HCT116 (cell line): ENCODE measurements at regions not wholly inside any gene's neighbourhood (a gene's known extent, or its start where the extent isn't known, plus 50 kb on each side); places are given as distances from the start of the nearest gene placed in this dataset.

Experiments used
- ATAC-seq: fragments of 200-7000 bp; cut with Tn5 transposase; 2 replicates; pipeline ENCODE4 v1.9.1; 2020; ENCODE audit warnings: mild to moderate bottlenecking, moderate library complexity
- BruUV-seq: library from RNA; stranded (reverse); fragments of 400-500 nt; replicated peaks from 2 replicates; lab custom pipeline; 2021; lab: Mats Ljungman, UMichigan
- CTCF ChIA-PET: fragments of 300-600 bp; sonication (Branson Sonifier 250); formaldehyde crosslinking; loops from one replicate; lab custom pipeline; 2021; ENCODE audit warnings: antibody characterized with exemption; lab: Charles Lee
- POLR2A ChIA-PET: fragments of 300-600, 350-600 bp; sonication (Branson Sonifier 250); formaldehyde crosslinking; loops from one replicate; lab custom pipeline; 2021; ENCODE audit warnings: antibody characterized with exemption; lab: Charles Lee
- RAD21 ChIA-PET, 2 experiments: fragments of 300-600 bp; sonication (Branson Sonifier 250); formaldehyde crosslinking; loops; one replicate each; lab custom pipeline; 2023; ENCODE audit warnings: low total read pairs in 2 of 2; ENCODE audit not compliant: uncharacterized antibody in 2 of 2, unreplicated experiment in 2 of 2, low non-redundant PET in 1 of 2; lab: Charles Lee
- DNase-seq: peaks from one replicate; pipeline ENCODE4 v3.0.0-alpha.2; 2010; ENCODE audit warnings: low read depth, low spot score
- H2AFZ ChIP-seq: fragments of 200-600 bp; shearing (Covaris generic), sonication (generic); 2 replicates; pipeline ENCODE4 v1.6.1; 2017; ENCODE audit warnings: low read depth, mixed run types, mixed read lengths, antibody characterized with exemption, low read length; ENCODE audit not compliant: poor library complexity, severe bottlenecking
- H3K27ac ChIP-seq: 2 replicates; pipeline ENCODE4 v1.5.1; 2012; ENCODE audit warnings: low read depth, low read length
- H3K27me3 ChIP-seq: fragments of 200-600 bp; sonication (generic); 2 replicates; pipeline ENCODE4 v1.6.1; 2016; ENCODE audit warnings: mixed run types, low read length, mixed read lengths; ENCODE audit not compliant: insufficient read depth
- H3K36me3 ChIP-seq, 2 experiments: fragments of 200-500 bp in 1 of 2; fragments of 200-600 bp in 1 of 2; sonication (Bioruptor generic) in 1 of 2; sonication (generic) in 1 of 2; 2 replicates each; pipeline versions ENCODE4 v1.5.1 to v1.6.1; 2014 to 2016; ENCODE audit warnings: low read length in 2 of 2, inconsistent platforms in 1 of 2, mixed read lengths in 1 of 2, mixed run types in 1 of 2; ENCODE audit not compliant: insufficient read depth in 2 of 2, control insufficient read depth in 1 of 2
- H3K4me1 ChIP-seq, 2 experiments: fragments of 200-600 bp in 1 of 2; sonication (generic) in 1 of 2; 2 replicates each; pipeline versions ENCODE4 v1.5.1 to v1.6.1; 2012 to 2017; ENCODE audit warnings: low read length in 2 of 2, inconsistent platforms in 1 of 2, mild to moderate bottlenecking in 1 of 2, mixed read lengths in 1 of 2, mixed run types in 1 of 2, moderate library complexity in 1 of 2; ENCODE audit not compliant: insufficient read depth in 2 of 2, control insufficient read depth in 1 of 2
- H3K4me2 ChIP-seq: fragments of 200-600 bp; sonication (generic); 2 replicates; pipeline ENCODE4 v1.6.1; 2017; ENCODE audit warnings: mixed run types, low read length, mixed read lengths
- H3K4me3 ChIP-seq, 2 experiments: fragments of 200-600 bp in 1 of 2; sonication (generic) in 1 of 2; replicated peaks in 1 of 2; 2 replicates each; pipeline ENCODE4 v1.5.1; 2011 to 2016; ENCODE audit warnings: low read length in 2 of 2, control low read depth in 1 of 2, low read depth in 1 of 2, mild to moderate bottlenecking in 1 of 2, mixed read lengths in 1 of 2, mixed run types in 1 of 2
- H3K79me2 ChIP-seq: fragments of 200-600 bp; sonication (generic); 2 replicates; pipeline ENCODE4 v1.6.1; 2017; ENCODE audit warnings: mild to moderate bottlenecking, mixed run types, low read length, moderate library complexity, mixed read lengths; ENCODE audit not compliant: insufficient read depth
- H3K9ac ChIP-seq: fragments of 200-600 bp; sonication (generic); 2 replicates; pipeline ENCODE4 v1.6.1; 2016; ENCODE audit warnings: low read length, mixed read lengths
- H3K9me2 ChIP-seq: fragments of 200-600 bp; sonication (generic), shearing (Covaris generic); 2 replicates; pipeline ENCODE4 v1.6.1; 2017; ENCODE audit warnings: mixed run types, mild to moderate bottlenecking, moderate library complexity; ENCODE audit not compliant: insufficient read depth
- H3K9me3 ChIP-seq, 2 experiments: fragments of 200-500 bp in 1 of 2; fragments of 200-600 bp in 1 of 2; sonication (Bioruptor generic) in 1 of 2; sonication (generic) in 1 of 2; 2 replicates each; pipeline ENCODE4 v1.6.1; 2014 to 2017; ENCODE audit warnings: low read length in 2 of 2, mixed read lengths in 2 of 2, inconsistent platforms in 1 of 2, low read depth in 1 of 2, mild to moderate bottlenecking in 1 of 2, mixed run types in 1 of 2, moderate library complexity in 1 of 2; ENCODE audit not compliant: control insufficient read depth in 1 of 2, insufficient read depth in 1 of 2
- H4K20me1 ChIP-seq: fragments of 200-600 bp; sonication (generic), shearing (Covaris generic); 2 replicates; pipeline ENCODE4 v1.6.1; 2017; ENCODE audit warnings: mixed run types, mild to moderate bottlenecking, moderate library complexity; ENCODE audit not compliant: insufficient read depth
- ATF3 ChIP-seq: IDR thresholded peaks from 2 replicates; pipeline ENCODE4 v1.6.1; 2012
- CBX3 ChIP-seq: IDR thresholded peaks from 2 replicates; pipeline ENCODE4 v1.6.1; 2012; ENCODE audit warnings: low read depth
- CEBPB ChIP-seq: IDR thresholded peaks from 2 replicates; pipeline ENCODE4 v1.6.1; 2012; ENCODE audit warnings: low read depth
- EGR1 ChIP-seq: IDR thresholded peaks from 2 replicates; pipeline ENCODE4 v1.6.1; 2012; ENCODE audit warnings: low read depth
- ELF1 ChIP-seq: IDR thresholded peaks from 2 replicates; pipeline ENCODE4 v1.6.1; 2012; ENCODE audit warnings: low read depth, borderline replicate concordance
- EZH2 ChIP-seq: fragments of 200-600 bp; sonication (generic); IDR thresholded peaks from 2 replicates; pipeline ENCODE4 v1.6.1; 2017; ENCODE audit warnings: antibody characterized with exemption, mixed run types
- EZH2phosphoT487 ChIP-seq: fragments of 200-600 bp; IDR thresholded peaks from 2 replicates; pipeline ENCODE4 v1.6.1; 2018; ENCODE audit warnings: antibody characterized with exemption, borderline replicate concordance
- FOSL1 ChIP-seq: IDR thresholded peaks from 2 replicates; pipeline ENCODE4 v1.6.1; 2012; ENCODE audit warnings: low read depth
- MAX ChIP-seq: IDR thresholded peaks from 2 replicates; pipeline ENCODE4 v1.6.1; 2012
- POLR2A ChIP-seq: IDR thresholded peaks from 2 replicates; pipeline ENCODE4 v1.7.0; 2011; ENCODE audit warnings: borderline replicate concordance; ENCODE audit not compliant: insufficient read depth, insufficient read length; ENCODE audit errors: extremely low read depth
- SIN3A ChIP-seq: IDR thresholded peaks from 2 replicates; pipeline ENCODE4 v1.6.1; 2012; ENCODE audit warnings: low read depth
- SP1 ChIP-seq: IDR thresholded peaks from 2 replicates; pipeline ENCODE4 v1.6.1; 2012; ENCODE audit warnings: low read depth
- TCF7L2 ChIP-seq: IDR thresholded peaks from 2 replicates; pipeline ENCODE4 v1.7.0; 2011; ENCODE audit warnings: borderline replicate concordance, inconsistent platforms; ENCODE audit not compliant: insufficient read depth, insufficient read length; ENCODE audit errors: extremely low read depth
- YY1 ChIP-seq: IDR thresholded peaks from 2 replicates; pipeline ENCODE4 v1.6.1; 2011; ENCODE audit warnings: low read length, low read depth, moderate library complexity, mild to moderate bottlenecking; ENCODE audit not compliant: insufficient replicate concordance; ENCODE audit errors: extremely low read depth
- ZBTB33 ChIP-seq: IDR thresholded peaks from 2 replicates; pipeline ENCODE4 v1.6.1; 2011; ENCODE audit warnings: mild to moderate bottlenecking, low read length, moderate library complexity; ENCODE audit not compliant: insufficient replicate concordance; ENCODE audit errors: extremely low read depth
- ZFX ChIP-seq: fragments of 450-650 bp; IDR thresholded peaks from 2 replicates; pipeline ENCODE4 v1.6.1; 2017
- intact Hi-C: fragments of 100-400 bp; cut with micrococcal nuclease; formaldehyde crosslinking; loops from 2 replicates; pipeline ENCODE4 v1.10.0; 2022

- no peaks in the 10 kb centered on the region for H3K9me3 ChIP-seq
- H2AFZ ChIP-seq, result no peak overlapping the region
- POLR2A ChIA-PET, result no interaction called here
- no peaks in the 10 kb centered on the region for H3K9me2 ChIP-seq
- H4K20me1 ChIP-seq, result no peaks in the 10 kb centered on the region
- CTCF ChIA-PET, result interaction anchor here (1.2 kb wide), 1 partner anchor 13 kb away, joined by 3 read pairs; no protein-coding TSS in a partner anchor
- H3K4me2 ChIP-seq, result no peak overlapping the region
- intact Hi-C loops, result no loop called here
- H3K79me2 ChIP-seq, result no peaks in the 10 kb centered on the region
- no peaks in the 10 kb centered on the region for H3K36me3 ChIP-seq
- H3K9ac ChIP-seq, result no peak overlapping the region
- no peak for ATAC-seq
- TF ChIP-seq EGR1 (no peak), SP1 (no peak), EZH2phosphoT487 (no peak), MAX (no peak), EZH2 (no peak), ZFX (no peak), ELF1 (no peak), YY1 (no peak), FOSL1 (no peak), ZBTB33 (no peak), TCF7L2 (no peak), POLR2A (no peak), CEBPB (no peak), SIN3A (no peak), ATF3 (no peak), CBX3 (no peak)
- TF ChIP-seq, all 23 proteins: peak for 0
- Histone ChIP-seq H3K4me1 (peaks cover 16% of the 10 kb centered on the region in 2 experiments), H3K27ac (no peak overlapping the region), H3K27me3 (no peaks in the 10 kb centered on the region), H3K4me3 (no peak overlapping the region)
- BruUV-seq, result no TSS peak
- no peak for DNase-seq
- RAD21 ChIA-PET, result no interaction called here
Measured at GRCh38 chr13:30128095-30128494, 179.3 kb downstream of the KATNAL1 start.
